ENCODE measurements at regions not wholly inside any gene's neighbourhood (a gene's known extent, or its start where the extent isn't known, plus 50 kb on each side); places are given as distances from the start of the nearest gene placed in this dataset.

- Histone ChIP-seq H3K14ac (ENCODE audit: insufficient read depth, low read length) (no peak overlapping the region), H3K79me2 (ENCODE audit: insufficient read depth, low read length) (no peaks in the 10 kb centered on the region), H4K8ac (replicated peaks; ENCODE audit: insufficient read length, low read depth, low read length) (no peak overlapping the region), H3K9me3 (ENCODE audit: control insufficient read depth, low read depth, low read length) (no peaks in the 10 kb centered on the region), H2AFZ (ENCODE audit: low read length) (no peak overlapping the region), H2AK5ac (ENCODE audit: insufficient read length, low read length) (no peak overlapping the region), H3T11ph (ENCODE audit: low read length) (no peak overlapping the region), H2BK12ac (ENCODE audit: insufficient read length, low read depth, low read length) (no peak overlapping the region), H3K27me3 (ENCODE audit: insufficient read depth, low read length) (no peaks in the 10 kb centered on the region), H3K23ac (ENCODE audit: insufficient read length, low read depth, low read length) (no peak overlapping the region), H3K56ac (ENCODE audit: insufficient read length, low read depth, low read length) (no peak overlapping the region), H3K4me2 (ENCODE audit: insufficient read depth, insufficient read length, low read length) (no peak overlapping the region), H4K91ac (ENCODE audit: insufficient read length, low read depth, low read length) (no peak overlapping the region), H2BK5ac (ENCODE audit: insufficient read length, low read length) (no peak overlapping the region), H4K5ac (ENCODE audit: insufficient read length, low read depth, low read length) (no peak overlapping the region), H3K18ac (ENCODE audit: insufficient read length, low read depth, low read length) (no peak overlapping the region), H2BK20ac (ENCODE audit: low read depth, low read length, poor library complexity, severe bottlenecking) (no peak overlapping the region), H3K4ac (ENCODE audit: low read depth, low read length) (no peak overlapping the region), H2BK120ac (ENCODE audit: low read depth, low read length, poor library complexity, severe bottlenecking) (no peak overlapping the region), H2BK15ac (ENCODE audit: low read depth, low read length) (no peak overlapping the region), H3K27ac (ENCODE audit: insufficient read length, low read depth, low read length) (no peak overlapping the region), H3K23me2 (ENCODE audit: insufficient read length, low read depth, low read length, poor library complexity, severe bottlenecking) (no peaks in the 10 kb centered on the region), H4K20me1 (ENCODE audit: control insufficient read depth, insufficient read depth, insufficient read length) (no peaks in the 10 kb centered on the region), H3K4me1 (ENCODE audit: insufficient read depth, low read length) (peaks cover 7% of the 10 kb centered on the region; the same call in 1 of the 2 replicates), H3K79me1 (ENCODE audit: insufficient read depth, low read depth, low read length, poor library complexity, severe bottlenecking) (no peaks in the 10 kb centered on the region), H3K9ac (ENCODE audit: extremely low read depth, insufficient read length, low read length) (no peak overlapping the region)
- Mint-ChIP-seq H3K9me3 (no peaks in the 10 kb centered on the region), H3K27me3 (ENCODE audit: low read depth) (no peaks in the 10 kb centered on the region), H3K27ac (peak overlapping the region in 2 of 3 experiments; percentile 11 to 26; a peak in 2 of 7 replicates), H3K4me1 (peaks cover 12 to 23% of the 10 kb centered on the region in 2 experiments), H3K36me3 (ENCODE audit: insufficient read depth in 1 of 3, low read depth in 3 of 3) (no peaks in the 10 kb centered on the region), H3K4me3 (no peak overlapping the region; a peak in 1 of 5 replicates)
- WGBS (ENCODE audit: extremely low coverage, insufficient read length, low lambda C conversion rate), result no CpG with 5 or more reads among the region's 4 CpGs
- no peak for TF ChIP-seq CTCF (conservative IDR thresholded peaks at IDR 0.05)
- DNase-seq, result peak; percentile 28
Measured at GRCh38 chr9:28650327-28650726, 1077.0 kb upstream of the C9orf72 start.

Data from H9 (cell line).